ENCODE measurements at regions not wholly inside any gene's neighbourhood (a gene's known extent, or its start where the extent isn't known, plus 50 kb on each side); places are given as distances from the start of the nearest gene placed in this dataset.
A peak's percentile ranks its signal among the peaks of the same experiment; 100 is the strongest.

- no peak overlapping the region for H3K27ac ChIP-seq
- peak; percentile 13; the same call in 1 of the 2 replicates for TF ChIP-seq CTCF (conservative IDR thresholded peaks at IDR 0.05)
These were observed 1126.9 kb downstream of the JRKL start for GRCh38 chr11:97516688-97517087.

- no peak for TF ChIP-seq CTCF (conservative IDR thresholded peaks at IDR 0.05)
- no peak overlapping the region for H3K27ac ChIP-seq
These were observed 1135.5 kb downstream of the JRKL start for GRCh38 chr11:97525273-97525672.

GRCh38 chr11:97537407-97538150, 1147.8 kb downstream of the JRKL start:
- H3K27ac ChIP-seq = no peak overlapping the region
- TF ChIP-seq CTCF (conservative IDR thresholded peaks at IDR 0.05) = no peak

GRCh38 chr11:97544431-97544830, 1154.6 kb downstream of the JRKL start:
- TF ChIP-seq CTCF (conservative IDR thresholded peaks at IDR 0.05) = no peak
- no peak overlapping the region for H3K27ac ChIP-seq

GRCh38 chr11:97548280-97548679, 1158.5 kb downstream of the JRKL start:
- TF ChIP-seq CTCF (conservative IDR thresholded peaks at IDR 0.05) = no peak

GRCh38 chr11:97557399-97557798, 1167.6 kb downstream of the JRKL start:
- TF ChIP-seq CTCF (conservative IDR thresholded peaks at IDR 0.05) = peak; percentile 74
- H3K27ac ChIP-seq = no peak overlapping the region

More at GRCh38 chr11:97548280-97548679, 1158.5 kb downstream of the JRKL start:
- no peak overlapping the region for H3K27ac ChIP-seq

GRCh38 chr11:97567801-97568200, 1178.0 kb downstream of the JRKL start:
- TF ChIP-seq CTCF (conservative IDR thresholded peaks at IDR 0.05) = no peak
- no peak overlapping the region for H3K27ac ChIP-seq
